Gastrocnemius medialis (tissue), 4 donors: ENCODE measurements at regions not wholly inside any gene's neighbourhood (a gene's known extent, or its start where the extent isn't known, plus 50 kb on each side); places are given as distances from the start of the nearest gene placed in this dataset.

Experiments
- POLR2A ChIP-seq, 2 donors: fragments of 450-650 bp; IDR thresholded peaks; one replicate each; pipeline ENCODE4 v1.6.1; 2017; ENCODE audit warnings: antibody characterized with exemption in 2 of 2, mild to moderate bottlenecking in 2 of 2, moderate library complexity in 2 of 2
- TF ChIP-seq, protein P1 (sequence below), 5 experiments: fragments of 450-650 bp in 3 of 5; fragments of 200-600 bp in 2 of 5; sonication (generic) in 2 of 5; IDR thresholded peaks in 4 of 5; conservative IDR thresholded peaks in 1 of 5; 1 replicate in 4 of 5; 2 replicates in 1 of 5; pipeline ENCODE4 v1.5.1; 2016 to 2019; ENCODE audit warnings: antibody characterized with exemption in 5 of 5, mild to moderate bottlenecking in 3 of 5, moderate library complexity in 3 of 5

DNA sequence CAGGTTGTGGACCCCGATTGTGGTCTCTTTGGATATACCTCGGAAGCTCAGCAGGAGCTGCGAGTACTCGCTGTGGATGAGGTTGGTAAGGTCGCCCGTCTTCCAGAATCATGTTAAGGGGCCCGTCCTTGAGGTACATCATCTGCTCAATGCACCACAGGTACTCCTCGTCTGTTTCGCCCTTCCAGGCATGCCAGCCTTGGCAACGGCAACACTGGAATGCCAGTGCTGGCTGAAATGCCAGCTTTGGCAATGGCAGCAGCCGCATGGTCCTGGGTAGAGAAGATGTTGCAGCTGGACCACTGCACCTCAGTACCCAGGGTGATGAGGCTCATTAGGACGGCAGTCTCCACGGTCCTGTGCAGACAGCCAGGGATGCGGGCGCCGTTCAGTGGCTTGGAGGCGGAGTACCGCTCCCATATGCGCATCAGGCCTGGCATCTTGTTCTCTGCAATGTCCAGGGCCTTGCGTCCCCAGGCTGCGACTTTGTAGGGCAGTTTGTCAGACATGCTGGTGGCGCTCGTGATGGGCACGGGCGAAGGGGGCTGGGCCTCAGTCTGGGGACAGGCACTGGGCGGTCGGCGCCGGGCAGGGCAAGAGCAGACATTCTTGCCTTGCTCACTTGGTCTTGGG lies 122.2 kb upstream of the NXPH2 start:
- TF ChIP-seq, protein P1, sequence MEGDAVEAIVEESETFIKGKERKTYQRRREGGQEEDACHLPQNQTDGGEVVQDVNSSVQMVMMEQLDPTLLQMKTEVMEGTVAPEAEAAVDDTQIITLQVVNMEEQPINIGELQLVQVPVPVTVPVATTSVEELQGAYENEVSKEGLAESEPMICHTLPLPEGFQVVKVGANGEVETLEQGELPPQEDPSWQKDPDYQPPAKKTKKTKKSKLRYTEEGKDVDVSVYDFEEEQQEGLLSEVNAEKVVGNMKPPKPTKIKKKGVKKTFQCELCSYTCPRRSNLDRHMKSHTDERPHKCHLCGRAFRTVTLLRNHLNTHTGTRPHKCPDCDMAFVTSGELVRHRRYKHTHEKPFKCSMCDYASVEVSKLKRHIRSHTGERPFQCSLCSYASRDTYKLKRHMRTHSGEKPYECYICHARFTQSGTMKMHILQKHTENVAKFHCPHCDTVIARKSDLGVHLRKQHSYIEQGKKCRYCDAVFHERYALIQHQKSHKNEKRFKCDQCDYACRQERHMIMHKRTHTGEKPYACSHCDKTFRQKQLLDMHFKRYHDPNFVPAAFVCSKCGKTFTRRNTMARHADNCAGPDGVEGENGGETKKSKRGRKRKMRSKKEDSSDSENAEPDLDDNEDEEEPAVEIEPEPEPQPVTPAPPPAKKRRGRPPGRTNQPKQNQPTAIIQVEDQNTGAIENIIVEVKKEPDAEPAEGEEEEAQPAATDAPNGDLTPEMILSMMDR (IDR thresholded peaks at IDR 0.05 in 4 of 5, conservative IDR thresholded peaks at IDR 0.05 in 1 of 5): no peak
- TF ChIP-seq POLR2A (IDR thresholded peaks at IDR 0.05): no peak
